WTC11 (cell line): ENCODE measurements at regions not wholly inside any gene's neighbourhood (a gene's known extent, or its start where the extent isn't known, plus 50 kb on each side); places are given as distances from the start of the nearest gene placed in this dataset.
A peak's percentile ranks its signal among the peaks of the same experiment; 100 is the strongest.

Source experiments
- ATAC-seq: fragments of 200-7000 bp; cut with Tn5 transposase; 2 replicates; pipeline ENCODE4 v1.10.0; 2021; ENCODE audit warnings: mild to moderate bottlenecking, moderate library complexity
- CTCF ChIA-PET: fragments of 300-600 bp; sonication (Branson Sonifier 250); formaldehyde crosslinking; loops from one replicate; lab custom pipeline; 2021; ENCODE audit warnings: antibody characterized with exemption; lab: Charles Lee
- POLR2A ChIA-PET: fragments of 350-600 bp; sonication (Branson Sonifier 250); formaldehyde crosslinking; loops from one replicate; lab custom pipeline; 2021; ENCODE audit warnings: antibody characterized with exemption; lab: Charles Lee
- DNase-seq: peaks from one replicate; pipeline ENCODE4 v3.0.0; 2021; ENCODE audit warnings: low spot score
- H3K27ac Mint-ChIP-seq: 2 replicates; pipeline ENCODE4 v1.8.0; 2021; ENCODE audit warnings: mixed read lengths
- H3K27me3 Mint-ChIP-seq: 2 replicates; pipeline ENCODE4 v1.8.0; 2021; ENCODE audit warnings: low read depth, mild to moderate bottlenecking, moderate library complexity, mixed read lengths
- H3K36me3 Mint-ChIP-seq: 2 replicates; pipeline ENCODE4 v1.8.0; 2021; ENCODE audit warnings: mixed read lengths
- H3K4me1 Mint-ChIP-seq: 2 replicates; pipeline ENCODE4 v1.8.0; 2022; ENCODE audit warnings: mixed read lengths
- H3K4me3 Mint-ChIP-seq: 2 replicates; pipeline ENCODE4 v1.8.0; 2021; ENCODE audit warnings: mild to moderate bottlenecking, moderate library complexity, mixed read lengths
- H3K9me3 Mint-ChIP-seq: 2 replicates; pipeline ENCODE4 v1.8.0; 2021; ENCODE audit warnings: mixed read lengths
- ATF1 ChIP-seq: sonication (generic); formaldehyde crosslinking; IDR thresholded peaks from 2 replicates; pipeline ENCODE4 v1.8.1; 2023; ENCODE audit warnings: mild to moderate bottlenecking, moderate library complexity, missing genetic modification reagents
- CBFB ChIP-seq: sonication (generic); formaldehyde crosslinking; IDR thresholded peaks from 2 replicates; pipeline ENCODE4 v1.8.1; 2022; ENCODE audit warnings: mild to moderate bottlenecking, low read depth, missing genetic modification reagents
- CREB1 ChIP-seq: sonication (generic); formaldehyde crosslinking; IDR thresholded peaks from 2 replicates; pipeline ENCODE4 v1.8.0; 2023; ENCODE audit warnings: mild to moderate bottlenecking, missing genetic modification reagents
- GTF2I ChIP-seq: fragments of 250-450 bp; sonication (Bioruptor Pico); conservative IDR thresholded peaks from 2 replicates; pipeline ENCODE4 v1.4.0; 2021; ENCODE audit warnings: mild to moderate bottlenecking
- KAT7 ChIP-seq: sonication (generic); formaldehyde crosslinking; IDR thresholded peaks from 2 replicates; pipeline ENCODE4 v1.8.1; 2023; ENCODE audit warnings: missing genetic modification reagents, mild to moderate bottlenecking, borderline replicate concordance
- MXD4 ChIP-seq: fragments of 250-450 bp; sonication (Bioruptor Pico); IDR thresholded peaks from 2 replicates; pipeline ENCODE4 v1.8.0; 2021; ENCODE audit warnings: mild to moderate bottlenecking, moderate library complexity, borderline replicate concordance
- NFE2L1 ChIP-seq: sonication (generic); formaldehyde crosslinking; IDR thresholded peaks from 2 replicates; pipeline ENCODE4 v1.8.1; 2023; ENCODE audit warnings: missing genetic modification reagents
- NR1H2 ChIP-seq: sonication (generic); formaldehyde crosslinking; IDR thresholded peaks from 2 replicates; pipeline ENCODE4 v1.9.0; 2021; ENCODE audit warnings: mild to moderate bottlenecking, moderate library complexity, missing genetic modification reagents
- PRRX2 ChIP-seq: fragments of 250-450 bp; sonication (Bioruptor Pico); IDR thresholded peaks from 2 replicates; pipeline ENCODE4 v1.8.0; 2021; ENCODE audit warnings: mild to moderate bottlenecking
- RELA ChIP-seq: sonication (generic); formaldehyde crosslinking; IDR thresholded peaks from 2 replicates; pipeline ENCODE4 v1.8.1; 2022; ENCODE audit warnings: missing genetic modification reagents, mild to moderate bottlenecking, borderline replicate concordance
- SMAD4 ChIP-seq: sonication (generic); formaldehyde crosslinking; IDR thresholded peaks from 2 replicates; pipeline ENCODE4 v1.8.0; 2022; ENCODE audit warnings: mild to moderate bottlenecking, missing genetic modification reagents
- SP1 ChIP-seq: sonication (generic); formaldehyde crosslinking; conservative IDR thresholded peaks from 2 replicates; pipeline ENCODE4 v1.8.1; 2022; ENCODE audit warnings: missing genetic modification reagents
- TCF7 ChIP-seq: sonication (generic); formaldehyde crosslinking; IDR thresholded peaks from 2 replicates; pipeline ENCODE4 v1.8.0; 2022; ENCODE audit warnings: mild to moderate bottlenecking, low read depth, missing genetic modification reagents, moderate library complexity
- TEAD1 ChIP-seq: sonication (generic); formaldehyde crosslinking; IDR thresholded peaks from 2 replicates; pipeline ENCODE4 v1.8.0; 2022; ENCODE audit warnings: mild to moderate bottlenecking, missing genetic modification reagents
- ZNF121 ChIP-seq: sonication (generic); formaldehyde crosslinking; IDR thresholded peaks from 2 replicates; pipeline ENCODE4 v1.8.0; 2023; ENCODE audit warnings: missing genetic modification reagents
- ZNF396 ChIP-seq: fragments of 250-450 bp; sonication (Bioruptor Pico); IDR thresholded peaks from 2 replicates; pipeline ENCODE4 v1.8.0; 2021; ENCODE audit warnings: mild to moderate bottlenecking, moderate library complexity, borderline replicate concordance
- ZNF671 ChIP-seq: fragments of 250-450 bp; sonication (Bioruptor Pico); IDR thresholded peaks from 2 replicates; pipeline ENCODE4 v1.8.0; 2021; ENCODE audit warnings: mild to moderate bottlenecking
- TF ChIP-seq, protein P1 (sequence below): sonication (generic); formaldehyde crosslinking; IDR thresholded peaks from 2 replicates; pipeline ENCODE4 v1.8.1; 2023; ENCODE audit warnings: mild to moderate bottlenecking, missing genetic modification reagents, moderate library complexity
- TF ChIP-seq, protein P2 (sequence below): sonication (generic); formaldehyde crosslinking; IDR thresholded peaks from 2 replicates; pipeline ENCODE4 v1.8.0; 2023; ENCODE audit warnings: missing genetic modification reagents, mild to moderate bottlenecking, borderline replicate concordance
- TF ChIP-seq, protein P3 (sequence below): sonication (generic); formaldehyde crosslinking; IDR thresholded peaks from 2 replicates; pipeline ENCODE4 v1.8.1; 2023; ENCODE audit warnings: mild to moderate bottlenecking, missing genetic modification reagents, borderline replicate concordance
- TF ChIP-seq, protein P4 (sequence below): fragments of 250-450 bp; sonication (Bioruptor Pico); IDR thresholded peaks from 2 replicates; pipeline ENCODE4 v2.1.2; 2022; ENCODE audit warnings: mild to moderate bottlenecking, moderate library complexity
- TF ChIP-seq, protein P5 (sequence below): fragments of 250-450 bp; sonication (Bioruptor Pico); IDR thresholded peaks from 2 replicates; pipeline ENCODE4 v1.8.0; 2021; ENCODE audit warnings: mild to moderate bottlenecking
- TF ChIP-seq, protein P6 (sequence below): sonication (generic); formaldehyde crosslinking; conservative IDR thresholded peaks from 2 replicates; pipeline ENCODE4 v1.8.1; 2022; ENCODE audit warnings: mild to moderate bottlenecking, missing genetic modification reagents
- TF ChIP-seq, protein P7 (sequence below): fragments of 200-600 bp; IDR thresholded peaks from 2 replicates; pipeline ENCODE4 v1.8.0; 2022; ENCODE audit warnings: antibody characterized with exemption

DNA sequence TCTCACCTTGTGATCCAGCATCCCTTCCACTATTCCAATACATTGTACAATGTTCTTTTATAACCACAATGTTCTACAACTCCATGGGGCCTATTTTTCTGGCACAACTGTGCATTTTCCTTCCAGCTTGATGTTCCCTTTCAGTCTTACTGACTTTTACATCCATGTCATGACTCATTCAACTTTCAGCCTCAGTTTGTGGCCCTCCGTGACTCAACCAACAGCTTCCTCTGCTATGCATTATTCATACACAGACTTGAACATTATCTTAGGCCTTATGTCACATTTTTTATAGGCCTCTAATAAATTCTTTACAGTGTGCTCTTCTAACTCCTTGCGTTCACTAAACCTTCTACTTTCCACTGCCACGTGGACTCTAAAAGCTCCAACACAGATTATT, 119.4 kb upstream of the PRMT6 start:
- Mint-ChIP-seq H3K4me3 (no peak overlapping the region), H3K27ac (no peak overlapping the region), H3K36me3 (no peaks in the 10 kb centered on the region), H3K4me1 (peaks cover 8% of the 10 kb centered on the region), H3K27me3 (no peaks in the 10 kb centered on the region)
- ChIA-PET CTCF (no interaction called here), POLR2A (no interaction called here)
- DNase-seq = no peak
- ATAC-seq = no peak
- TF ChIP-seq ZNF396 (CRISPR knock-in tag) = no peak
- no peak for TF ChIP-seq TEAD1 (CRISPR knock-in tag)
- TF ChIP-seq CBFB = no peak
- TF ChIP-seq SMAD4 (CRISPR knock-in tag) = no peak
- TF ChIP-seq, protein P1, sequence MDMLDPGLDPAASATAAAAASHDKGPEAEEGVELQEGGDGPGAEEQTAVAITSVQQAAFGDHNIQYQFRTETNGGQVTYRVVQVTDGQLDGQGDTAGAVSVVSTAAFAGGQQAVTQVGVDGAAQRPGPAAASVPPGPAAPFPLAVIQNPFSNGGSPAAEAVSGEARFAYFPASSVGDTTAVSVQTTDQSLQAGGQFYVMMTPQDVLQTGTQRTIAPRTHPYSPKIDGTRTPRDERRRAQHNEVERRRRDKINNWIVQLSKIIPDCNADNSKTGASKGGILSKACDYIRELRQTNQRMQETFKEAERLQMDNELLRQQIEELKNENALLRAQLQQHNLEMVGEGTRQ (CRISPR knock-in tag) = no peak
- no peak for TF ChIP-seq KAT7
- TF ChIP-seq, protein P2, sequence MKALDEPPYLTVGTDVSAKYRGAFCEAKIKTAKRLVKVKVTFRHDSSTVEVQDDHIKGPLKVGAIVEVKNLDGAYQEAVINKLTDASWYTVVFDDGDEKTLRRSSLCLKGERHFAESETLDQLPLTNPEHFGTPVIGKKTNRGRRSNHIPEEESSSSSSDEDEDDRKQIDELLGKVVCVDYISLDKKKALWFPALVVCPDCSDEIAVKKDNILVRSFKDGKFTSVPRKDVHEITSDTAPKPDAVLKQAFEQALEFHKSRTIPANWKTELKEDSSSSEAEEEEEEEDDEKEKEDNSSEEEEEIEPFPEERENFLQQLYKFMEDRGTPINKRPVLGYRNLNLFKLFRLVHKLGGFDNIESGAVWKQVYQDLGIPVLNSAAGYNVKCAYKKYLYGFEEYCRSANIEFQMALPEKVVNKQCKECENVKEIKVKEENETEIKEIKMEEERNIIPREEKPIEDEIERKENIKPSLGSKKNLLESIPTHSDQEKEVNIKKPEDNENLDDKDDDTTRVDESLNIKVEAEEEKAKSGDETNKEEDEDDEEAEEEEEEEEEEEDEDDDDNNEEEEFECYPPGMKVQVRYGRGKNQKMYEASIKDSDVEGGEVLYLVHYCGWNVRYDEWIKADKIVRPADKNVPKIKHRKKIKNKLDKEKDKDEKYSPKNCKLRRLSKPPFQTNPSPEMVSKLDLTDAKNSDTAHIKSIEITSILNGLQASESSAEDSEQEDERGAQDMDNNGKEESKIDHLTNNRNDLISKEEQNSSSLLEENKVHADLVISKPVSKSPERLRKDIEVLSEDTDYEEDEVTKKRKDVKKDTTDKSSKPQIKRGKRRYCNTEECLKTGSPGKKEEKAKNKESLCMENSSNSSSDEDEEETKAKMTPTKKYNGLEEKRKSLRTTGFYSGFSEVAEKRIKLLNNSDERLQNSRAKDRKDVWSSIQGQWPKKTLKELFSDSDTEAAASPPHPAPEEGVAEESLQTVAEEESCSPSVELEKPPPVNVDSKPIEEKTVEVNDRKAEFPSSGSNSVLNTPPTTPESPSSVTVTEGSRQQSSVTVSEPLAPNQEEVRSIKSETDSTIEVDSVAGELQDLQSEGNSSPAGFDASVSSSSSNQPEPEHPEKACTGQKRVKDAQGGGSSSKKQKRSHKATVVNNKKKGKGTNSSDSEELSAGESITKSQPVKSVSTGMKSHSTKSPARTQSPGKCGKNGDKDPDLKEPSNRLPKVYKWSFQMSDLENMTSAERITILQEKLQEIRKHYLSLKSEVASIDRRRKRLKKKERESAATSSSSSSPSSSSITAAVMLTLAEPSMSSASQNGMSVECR = no peak
- no peak for TF ChIP-seq ZNF671
- no peak for TF ChIP-seq NR1H2 (CRISPR knock-in tag)
- no peak for TF ChIP-seq NFE2L1 (CRISPR knock-in tag)
- TF ChIP-seq PRRX2 = no peak
- no peak for TF ChIP-seq SP1 (CRISPR knock-in tag)
- TF ChIP-seq TCF7 (CRISPR knock-in tag) = no peak
- TF ChIP-seq ATF1 = no peak
- TF ChIP-seq, protein P3, sequence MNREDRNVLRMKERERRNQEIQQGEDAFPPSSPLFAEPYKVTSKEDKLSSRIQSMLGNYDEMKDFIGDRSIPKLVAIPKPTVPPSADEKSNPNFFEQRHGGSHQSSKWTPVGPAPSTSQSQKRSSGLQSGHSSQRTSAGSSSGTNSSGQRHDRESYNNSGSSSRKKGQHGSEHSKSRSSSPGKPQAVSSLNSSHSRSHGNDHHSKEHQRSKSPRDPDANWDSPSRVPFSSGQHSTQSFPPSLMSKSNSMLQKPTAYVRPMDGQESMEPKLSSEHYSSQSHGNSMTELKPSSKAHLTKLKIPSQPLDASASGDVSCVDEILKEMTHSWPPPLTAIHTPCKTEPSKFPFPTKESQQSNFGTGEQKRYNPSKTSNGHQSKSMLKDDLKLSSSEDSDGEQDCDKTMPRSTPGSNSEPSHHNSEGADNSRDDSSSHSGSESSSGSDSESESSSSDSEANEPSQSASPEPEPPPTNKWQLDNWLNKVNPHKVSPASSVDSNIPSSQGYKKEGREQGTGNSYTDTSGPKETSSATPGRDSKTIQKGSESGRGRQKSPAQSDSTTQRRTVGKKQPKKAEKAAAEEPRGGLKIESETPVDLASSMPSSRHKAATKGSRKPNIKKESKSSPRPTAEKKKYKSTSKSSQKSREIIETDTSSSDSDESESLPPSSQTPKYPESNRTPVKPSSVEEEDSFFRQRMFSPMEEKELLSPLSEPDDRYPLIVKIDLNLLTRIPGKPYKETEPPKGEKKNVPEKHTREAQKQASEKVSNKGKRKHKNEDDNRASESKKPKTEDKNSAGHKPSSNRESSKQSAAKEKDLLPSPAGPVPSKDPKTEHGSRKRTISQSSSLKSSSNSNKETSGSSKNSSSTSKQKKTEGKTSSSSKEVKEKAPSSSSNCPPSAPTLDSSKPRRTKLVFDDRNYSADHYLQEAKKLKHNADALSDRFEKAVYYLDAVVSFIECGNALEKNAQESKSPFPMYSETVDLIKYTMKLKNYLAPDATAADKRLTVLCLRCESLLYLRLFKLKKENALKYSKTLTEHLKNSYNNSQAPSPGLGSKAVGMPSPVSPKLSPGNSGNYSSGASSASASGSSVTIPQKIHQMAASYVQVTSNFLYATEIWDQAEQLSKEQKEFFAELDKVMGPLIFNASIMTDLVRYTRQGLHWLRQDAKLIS (CRISPR knock-in tag) = no peak
- no peak for TF ChIP-seq RELA (CRISPR knock-in tag)
- TF ChIP-seq MXD4 (CRISPR knock-in tag) = no peak
- TF ChIP-seq, all 79 proteins: peak for 0
- no peaks in the 10 kb centered on the region for H3K9me3 Mint-ChIP-seq

DNA sequence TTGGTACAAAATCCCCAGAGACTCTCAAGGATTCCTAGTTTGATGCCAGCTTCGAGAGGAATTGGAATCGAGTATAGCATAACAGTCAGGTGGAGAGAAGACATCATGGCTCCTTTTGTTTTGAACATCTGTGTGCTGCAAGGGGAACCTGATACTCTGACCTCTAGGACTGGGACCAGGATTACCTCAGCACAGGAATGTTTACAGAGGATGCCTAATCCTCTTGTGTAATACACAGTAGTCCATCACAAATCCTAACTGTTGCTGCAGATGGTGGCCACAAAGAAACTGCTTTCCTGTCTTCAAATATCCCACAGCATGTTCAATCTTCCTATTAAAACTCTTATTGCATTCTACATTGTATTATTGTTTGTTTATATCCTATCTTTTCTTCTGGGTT, 111.8 kb upstream of the PRMT6 start:
- POLR2A ChIA-PET = no interaction called here
- CTCF ChIA-PET = no interaction called here
- H3K4me1 Mint-ChIP-seq = peaks cover 8% of the 10 kb centered on the region
- H3K9me3 Mint-ChIP-seq = no peaks in the 10 kb centered on the region
- no peaks in the 10 kb centered on the region for H3K36me3 Mint-ChIP-seq
- H3K4me3 Mint-ChIP-seq = no peak overlapping the region
- peak; percentile 75 for ATAC-seq
- no peaks in the 10 kb centered on the region for H3K27me3 Mint-ChIP-seq
- no peak overlapping the region for H3K27ac Mint-ChIP-seq
- DNase-seq = no peak
- TF ChIP-seq CREB1 (CRISPR knock-in tag) (no peak), GTF2I (CRISPR knock-in tag) (no peak), ZNF121 (CRISPR knock-in tag) (no peak)
- TF ChIP-seq, protein P4, sequence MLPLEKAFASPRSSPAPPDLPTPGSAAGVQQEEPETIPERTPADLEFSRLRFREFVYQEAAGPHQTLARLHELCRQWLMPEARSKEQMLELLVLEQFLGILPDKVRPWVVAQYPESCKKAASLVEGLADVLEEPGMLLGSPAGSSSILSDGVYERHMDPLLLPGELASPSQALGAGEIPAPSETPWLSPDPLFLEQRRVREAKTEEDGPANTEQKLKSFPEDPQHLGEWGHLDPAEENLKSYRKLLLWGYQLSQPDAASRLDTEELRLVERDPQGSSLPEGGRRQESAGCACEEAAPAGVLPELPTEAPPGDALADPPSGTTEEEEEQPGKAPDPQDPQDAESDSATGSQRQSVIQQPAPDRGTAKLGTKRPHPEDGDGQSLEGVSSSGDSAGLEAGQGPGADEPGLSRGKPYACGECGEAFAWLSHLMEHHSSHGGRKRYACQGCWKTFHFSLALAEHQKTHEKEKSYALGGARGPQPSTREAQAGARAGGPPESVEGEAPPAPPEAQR = no peak
- TF ChIP-seq, protein P5, sequence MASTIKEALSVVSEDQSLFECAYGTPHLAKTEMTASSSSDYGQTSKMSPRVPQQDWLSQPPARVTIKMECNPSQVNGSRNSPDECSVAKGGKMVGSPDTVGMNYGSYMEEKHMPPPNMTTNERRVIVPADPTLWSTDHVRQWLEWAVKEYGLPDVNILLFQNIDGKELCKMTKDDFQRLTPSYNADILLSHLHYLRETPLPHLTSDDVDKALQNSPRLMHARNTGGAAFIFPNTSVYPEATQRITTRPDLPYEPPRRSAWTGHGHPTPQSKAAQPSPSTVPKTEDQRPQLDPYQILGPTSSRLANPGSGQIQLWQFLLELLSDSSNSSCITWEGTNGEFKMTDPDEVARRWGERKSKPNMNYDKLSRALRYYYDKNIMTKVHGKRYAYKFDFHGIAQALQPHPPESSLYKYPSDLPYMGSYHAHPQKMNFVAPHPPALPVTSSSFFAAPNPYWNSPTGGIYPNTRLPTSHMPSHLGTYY (CRISPR knock-in tag) = no peak
- TF ChIP-seq, protein P6, sequence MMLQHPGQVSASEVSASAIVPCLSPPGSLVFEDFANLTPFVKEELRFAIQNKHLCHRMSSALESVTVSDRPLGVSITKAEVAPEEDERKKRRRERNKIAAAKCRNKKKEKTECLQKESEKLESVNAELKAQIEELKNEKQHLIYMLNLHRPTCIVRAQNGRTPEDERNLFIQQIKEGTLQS (CRISPR knock-in tag) = no peak
- TF ChIP-seq, protein P7, sequence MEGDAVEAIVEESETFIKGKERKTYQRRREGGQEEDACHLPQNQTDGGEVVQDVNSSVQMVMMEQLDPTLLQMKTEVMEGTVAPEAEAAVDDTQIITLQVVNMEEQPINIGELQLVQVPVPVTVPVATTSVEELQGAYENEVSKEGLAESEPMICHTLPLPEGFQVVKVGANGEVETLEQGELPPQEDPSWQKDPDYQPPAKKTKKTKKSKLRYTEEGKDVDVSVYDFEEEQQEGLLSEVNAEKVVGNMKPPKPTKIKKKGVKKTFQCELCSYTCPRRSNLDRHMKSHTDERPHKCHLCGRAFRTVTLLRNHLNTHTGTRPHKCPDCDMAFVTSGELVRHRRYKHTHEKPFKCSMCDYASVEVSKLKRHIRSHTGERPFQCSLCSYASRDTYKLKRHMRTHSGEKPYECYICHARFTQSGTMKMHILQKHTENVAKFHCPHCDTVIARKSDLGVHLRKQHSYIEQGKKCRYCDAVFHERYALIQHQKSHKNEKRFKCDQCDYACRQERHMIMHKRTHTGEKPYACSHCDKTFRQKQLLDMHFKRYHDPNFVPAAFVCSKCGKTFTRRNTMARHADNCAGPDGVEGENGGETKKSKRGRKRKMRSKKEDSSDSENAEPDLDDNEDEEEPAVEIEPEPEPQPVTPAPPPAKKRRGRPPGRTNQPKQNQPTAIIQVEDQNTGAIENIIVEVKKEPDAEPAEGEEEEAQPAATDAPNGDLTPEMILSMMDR = no peak
